GM13976 (cell line): ENCODE measurements at regions not wholly inside any gene's neighbourhood (a gene's known extent, or its start where the extent isn't known, plus 50 kb on each side); places are given as distances from the start of the nearest gene placed in this dataset.

Experiments used
- DNase-seq: peaks from one replicate; pipeline ENCODE4 v3.0.0; 2012; ENCODE audit warnings: low spot score
- in situ Hi-C: fragments of 300-500 bp; cut with MboI; formaldehyde crosslinking; loops from one replicate; pipeline ENCODE4 v1.12.0; 2022; ENCODE audit warnings: low sequenced_read_pairs, mixed read lengths, inconsistent platforms; ENCODE audit not compliant: unreplicated experiment
- TF ChIP-seq, protein P1 (sequence below): IDR thresholded peaks from 2 replicates; pipeline ENCODE4 v1.5.1; 2012; ENCODE audit warnings: borderline replicate concordance, mild to moderate bottlenecking; ENCODE audit not compliant: insufficient read depth; ENCODE audit errors: extremely low read depth, missing control alignments, control extremely low read depth

DNA sequence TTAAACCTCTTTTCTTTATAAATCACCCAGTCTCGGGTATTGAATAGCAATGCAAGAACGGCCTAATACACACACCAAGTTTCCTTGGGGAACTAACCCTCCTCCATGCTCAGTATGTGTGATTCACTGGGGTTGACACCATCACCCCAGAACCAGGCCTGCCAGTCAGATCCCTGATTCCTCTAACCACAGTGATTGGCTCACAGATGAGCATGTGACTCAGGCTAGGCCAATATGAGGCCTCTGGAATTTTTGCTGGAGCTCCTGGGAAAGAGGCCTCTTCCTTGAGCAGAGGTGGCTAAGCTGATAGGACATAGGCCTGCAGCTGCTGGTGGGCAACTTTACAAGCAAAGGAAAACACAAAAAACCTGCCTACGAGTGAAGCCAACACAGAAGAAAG lies 74.7 kb upstream of the ZBTB40 start:
- in situ Hi-C loops = no loop called here
- DNase-seq = no peak
- TF ChIP-seq, protein P1, sequence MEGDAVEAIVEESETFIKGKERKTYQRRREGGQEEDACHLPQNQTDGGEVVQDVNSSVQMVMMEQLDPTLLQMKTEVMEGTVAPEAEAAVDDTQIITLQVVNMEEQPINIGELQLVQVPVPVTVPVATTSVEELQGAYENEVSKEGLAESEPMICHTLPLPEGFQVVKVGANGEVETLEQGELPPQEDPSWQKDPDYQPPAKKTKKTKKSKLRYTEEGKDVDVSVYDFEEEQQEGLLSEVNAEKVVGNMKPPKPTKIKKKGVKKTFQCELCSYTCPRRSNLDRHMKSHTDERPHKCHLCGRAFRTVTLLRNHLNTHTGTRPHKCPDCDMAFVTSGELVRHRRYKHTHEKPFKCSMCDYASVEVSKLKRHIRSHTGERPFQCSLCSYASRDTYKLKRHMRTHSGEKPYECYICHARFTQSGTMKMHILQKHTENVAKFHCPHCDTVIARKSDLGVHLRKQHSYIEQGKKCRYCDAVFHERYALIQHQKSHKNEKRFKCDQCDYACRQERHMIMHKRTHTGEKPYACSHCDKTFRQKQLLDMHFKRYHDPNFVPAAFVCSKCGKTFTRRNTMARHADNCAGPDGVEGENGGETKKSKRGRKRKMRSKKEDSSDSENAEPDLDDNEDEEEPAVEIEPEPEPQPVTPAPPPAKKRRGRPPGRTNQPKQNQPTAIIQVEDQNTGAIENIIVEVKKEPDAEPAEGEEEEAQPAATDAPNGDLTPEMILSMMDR = no peak

GRCh38 chr1:22379566-22379965 lies 72.1 kb upstream of the ZBTB40 start:
- no peak for DNase-seq
- TF ChIP-seq, protein P1 = no peak
- in situ Hi-C loops = no loop called here

- in situ Hi-C loops = no loop called here
- no peak for DNase-seq
- TF ChIP-seq, protein P1 = no peak
Measured at GRCh38 chr1:22380024-22380785, 71.4 kb upstream of the ZBTB40 start.

- DNase-seq = no peak
- in situ Hi-C loops = no loop called here
- TF ChIP-seq, protein P1 = no peak
Measured at GRCh38 chr1:22383526-22384294, 67.9 kb upstream of the ZBTB40 start.

DNA sequence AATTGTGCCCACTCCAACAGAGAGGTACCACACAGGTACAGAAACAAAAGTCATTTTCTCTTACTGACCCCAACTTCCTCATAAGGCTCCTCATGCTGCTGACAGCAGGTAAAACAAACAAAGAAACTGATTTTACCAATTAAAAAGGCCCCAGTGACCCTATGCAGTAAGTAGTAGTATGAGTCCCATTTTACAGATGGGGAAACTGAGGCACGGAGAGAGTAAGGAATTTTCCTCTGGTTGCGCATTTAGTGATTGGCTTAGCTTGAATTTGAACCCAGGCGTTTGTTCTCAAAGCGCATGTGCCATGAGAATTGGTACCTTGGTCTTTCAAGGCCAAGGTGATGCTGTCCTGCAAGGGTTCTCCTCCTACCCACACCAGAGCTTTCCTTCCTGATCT lies 66.1 kb upstream of the ZBTB40 start:
- TF ChIP-seq, protein P1 = no peak
- in situ Hi-C loops = no loop called here

DNA sequence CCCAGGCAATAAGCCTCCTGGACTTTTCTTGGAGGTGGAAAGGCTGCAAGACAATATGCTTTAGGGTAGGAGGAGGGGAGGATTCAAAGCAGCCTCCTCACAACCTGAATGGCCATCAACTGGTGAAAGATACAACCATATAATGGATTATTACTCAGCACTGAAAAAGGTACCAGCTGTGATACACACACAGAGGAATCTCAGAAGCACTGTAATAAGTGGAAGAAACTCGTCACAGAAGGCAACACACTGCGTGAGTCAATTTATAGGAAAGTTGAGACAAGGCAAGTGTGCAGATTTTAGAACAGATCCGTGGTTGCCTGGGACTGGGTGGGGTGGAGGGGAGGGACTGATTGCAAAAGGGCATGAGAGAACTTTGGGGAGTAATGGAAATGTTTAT lies 64.9 kb upstream of the ZBTB40 start:
- DNase-seq = no peak
- in situ Hi-C loops = no loop called here
- TF ChIP-seq, protein P1 = no peak

More for the DNA sequence above, 66.1 kb upstream of the ZBTB40 start:
- no peak for DNase-seq
